ENCODE measurements at regions not wholly inside any gene's neighbourhood (a gene's known extent, or its start where the extent isn't known, plus 50 kb on each side); places are given as distances from the start of the nearest gene placed in this dataset.

DNA sequence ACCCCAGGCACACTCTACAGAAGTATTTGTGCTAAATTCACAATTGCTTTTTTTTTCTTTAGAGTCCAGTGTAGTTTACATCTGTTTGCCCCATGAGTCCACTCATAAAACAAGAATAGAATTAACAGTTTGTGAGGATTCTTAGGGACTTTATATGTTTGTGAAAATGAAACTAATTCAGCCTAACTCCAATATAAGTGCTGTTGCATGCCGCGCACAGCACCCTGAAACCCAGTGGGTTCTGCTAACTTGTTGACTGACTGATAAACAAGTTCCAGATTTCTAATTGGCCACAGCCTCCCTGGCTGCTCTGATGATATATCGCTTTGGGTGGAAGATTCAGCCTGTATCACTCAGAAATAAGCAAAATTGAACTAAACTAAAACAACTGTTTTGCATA is 561.4 kb downstream of the PKHD1 start:
- no peak for DNase-seq
- H3K9me3 ChIP-seq = no peaks in the 10 kb centered on the region
- 89 to 94% (median 93%) methylated on average over 3 of the region's 3 CpGs for WGBS, 5 donors
- H3K4me1 ChIP-seq = no peaks in the 10 kb centered on the region
- H3K27ac ChIP-seq = no peak overlapping the region
- H3K36me3 ChIP-seq = no peaks in the 10 kb centered on the region
- no peak overlapping the region for H3K4me3 ChIP-seq
- no peaks in the 10 kb centered on the region for H3K27me3 ChIP-seq
- TF ChIP-seq POLR2AphosphoS5 (IDR thresholded peaks at IDR 0.05) (no peak), POLR2A (IDR thresholded peaks at IDR 0.05) (no peak), EP300 (IDR thresholded peaks at IDR 0.05) (no peak)
- TF ChIP-seq, protein P1, sequence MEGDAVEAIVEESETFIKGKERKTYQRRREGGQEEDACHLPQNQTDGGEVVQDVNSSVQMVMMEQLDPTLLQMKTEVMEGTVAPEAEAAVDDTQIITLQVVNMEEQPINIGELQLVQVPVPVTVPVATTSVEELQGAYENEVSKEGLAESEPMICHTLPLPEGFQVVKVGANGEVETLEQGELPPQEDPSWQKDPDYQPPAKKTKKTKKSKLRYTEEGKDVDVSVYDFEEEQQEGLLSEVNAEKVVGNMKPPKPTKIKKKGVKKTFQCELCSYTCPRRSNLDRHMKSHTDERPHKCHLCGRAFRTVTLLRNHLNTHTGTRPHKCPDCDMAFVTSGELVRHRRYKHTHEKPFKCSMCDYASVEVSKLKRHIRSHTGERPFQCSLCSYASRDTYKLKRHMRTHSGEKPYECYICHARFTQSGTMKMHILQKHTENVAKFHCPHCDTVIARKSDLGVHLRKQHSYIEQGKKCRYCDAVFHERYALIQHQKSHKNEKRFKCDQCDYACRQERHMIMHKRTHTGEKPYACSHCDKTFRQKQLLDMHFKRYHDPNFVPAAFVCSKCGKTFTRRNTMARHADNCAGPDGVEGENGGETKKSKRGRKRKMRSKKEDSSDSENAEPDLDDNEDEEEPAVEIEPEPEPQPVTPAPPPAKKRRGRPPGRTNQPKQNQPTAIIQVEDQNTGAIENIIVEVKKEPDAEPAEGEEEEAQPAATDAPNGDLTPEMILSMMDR (IDR thresholded peaks at IDR 0.05) = no peak
- intact Hi-C loops (cut with DNase I; ENCODE audit: low total_unique reads) = no loop called here

DNA sequence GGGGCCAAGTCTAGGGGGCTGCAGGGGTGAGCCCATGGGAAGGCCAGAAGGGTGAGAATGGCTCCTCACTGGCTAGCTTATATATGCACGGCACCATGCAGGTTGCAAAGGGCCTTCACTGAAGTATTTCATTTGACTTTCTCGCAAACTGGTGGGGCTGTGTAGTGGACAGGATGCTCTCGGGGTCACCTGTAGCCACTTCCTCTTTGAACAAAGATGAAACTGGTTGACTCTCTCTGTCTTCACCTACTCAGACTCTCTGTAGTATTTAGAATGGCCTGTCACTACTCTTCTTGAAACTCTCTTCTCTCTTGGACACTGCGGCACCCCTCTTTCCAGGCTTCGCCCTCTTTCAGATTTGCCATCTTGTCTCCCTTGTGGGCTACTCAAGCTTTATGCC is 560.5 kb downstream of the PKHD1 start:
- TF ChIP-seq EP300 (IDR thresholded peaks at IDR 0.05) (no peak), POLR2A (IDR thresholded peaks at IDR 0.05) (no peak), POLR2AphosphoS5 (IDR thresholded peaks at IDR 0.05) (no peak)
- TF ChIP-seq, protein P1 (IDR thresholded peaks at IDR 0.05) = no peak
- H3K4me1 ChIP-seq = no peaks in the 10 kb centered on the region
- H3K4me3 ChIP-seq = no peak overlapping the region
- H3K36me3 ChIP-seq = no peaks in the 10 kb centered on the region
- WGBS, 5 donors = 74 to 100% (median 86%) methylated on average over 4 to 5 of the region's 5 CpGs
- intact Hi-C loops (cut with DNase I; ENCODE audit: low total_unique reads) = no loop called here
- H3K27me3 ChIP-seq = no peaks in the 10 kb centered on the region
- no peak overlapping the region for H3K27ac ChIP-seq
- no peak for DNase-seq
- H3K9me3 ChIP-seq = no peaks in the 10 kb centered on the region

GRCh38 chr6:51528556-51528955 is 558.9 kb downstream of the PKHD1 start:
- Histone ChIP-seq H3K9me3 (no peaks in the 10 kb centered on the region), H3K27me3 (no peaks in the 10 kb centered on the region), H3K36me3 (no peaks in the 10 kb centered on the region), H3K4me1 (no peaks in the 10 kb centered on the region), H3K4me3 (no peak overlapping the region), H3K27ac (no peak overlapping the region)
- DNase-seq = no peak
- intact Hi-C loops (cut with DNase I; ENCODE audit: low total_unique reads) = no loop called here
- TF ChIP-seq POLR2AphosphoS5 (IDR thresholded peaks at IDR 0.05) (no peak), EP300 (IDR thresholded peaks at IDR 0.05) (no peak), POLR2A (IDR thresholded peaks at IDR 0.05) (no peak)
- TF ChIP-seq, protein P1 (IDR thresholded peaks at IDR 0.05) = no peak
- 86 to 100% (median 90%) methylated on average over 1 of the region's 1 CpG for WGBS, 5 donors

GRCh38 chr6:51529240-51529639 is 558.2 kb downstream of the PKHD1 start:
- H3K27me3 ChIP-seq = no peaks in the 10 kb centered on the region
- H3K4me3 ChIP-seq = no peak overlapping the region
- H3K9me3 ChIP-seq = no peaks in the 10 kb centered on the region
- DNase-seq = no peak
- H3K36me3 ChIP-seq = no peaks in the 10 kb centered on the region
- WGBS, 5 donors = 71 to 90% (median 77%) methylated on average over 1 of the region's 1 CpG
- intact Hi-C loops (cut with DNase I; ENCODE audit: low total_unique reads) = no loop called here
- H3K4me1 ChIP-seq = no peaks in the 10 kb centered on the region
- TF ChIP-seq, protein P1 (IDR thresholded peaks at IDR 0.05) = no peak
- TF ChIP-seq POLR2A (IDR thresholded peaks at IDR 0.05) (no peak), EP300 (IDR thresholded peaks at IDR 0.05) (no peak), POLR2AphosphoS5 (IDR thresholded peaks at IDR 0.05) (no peak)
- no peak overlapping the region for H3K27ac ChIP-seq

Measured in stomach (tissue), 8 donors.